ENCODE measurements at regions not wholly inside any gene's neighbourhood (a gene's known extent, or its start where the extent isn't known, plus 50 kb on each side); places are given as distances from the start of the nearest gene placed in this dataset.

DNA sequence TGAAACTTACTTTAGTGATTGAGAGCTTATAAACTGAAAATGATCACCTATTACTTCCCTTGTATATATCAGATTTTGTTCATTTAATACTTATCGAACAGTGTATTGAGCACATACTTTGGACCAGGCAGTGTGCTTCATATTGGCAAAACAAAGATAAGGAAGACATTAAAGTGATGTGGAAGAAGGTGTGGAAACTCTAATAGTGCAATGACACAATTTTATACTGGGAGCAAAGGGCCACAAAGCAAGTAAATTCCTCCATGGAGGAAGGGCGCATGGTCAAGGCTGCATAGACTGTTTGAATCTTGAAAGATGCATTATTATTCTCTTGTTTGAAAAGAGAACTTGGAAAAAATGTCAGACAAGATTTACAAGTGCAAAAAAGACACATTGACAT, 936.5 kb upstream of the DDX18 start:
- Mint-ChIP-seq H3K4me3 (no peak overlapping the region), H3K27ac (no peak overlapping the region), H3K27me3 (no peaks in the 10 kb centered on the region), H3K4me1 (ENCODE audit: low read depth) (no peaks in the 10 kb centered on the region), H3K36me3 (ENCODE audit: low read depth) (no peaks in the 10 kb centered on the region), H3K9me3 (peaks cover 5% of the 10 kb centered on the region)
- no peak for ATAC-seq
- CTCF ChIA-PET, result no interaction called here
- intact Hi-C loops (cut with micrococcal nuclease), result no loop called here
- TF ChIP-seq CTCF (IDR thresholded peaks at IDR 0.05), result no peak
- POLR2A ChIA-PET, result no interaction called here
- no peak for DNase-seq

GRCh38 chr2:116879650-116880160, 934.8 kb upstream of the DDX18 start:
- ATAC-seq (no peak), DNase-seq (no peak)
- H3K4me3 Mint-ChIP-seq, result no peak overlapping the region
- no peaks in the 10 kb centered on the region for H3K36me3 Mint-ChIP-seq (ENCODE audit: low read depth)
- H3K27me3 Mint-ChIP-seq, result no peaks in the 10 kb centered on the region
- H3K9me3 Mint-ChIP-seq, result peaks cover 2% of the 10 kb centered on the region
- no peaks in the 10 kb centered on the region for H3K4me1 Mint-ChIP-seq (ENCODE audit: low read depth)
- POLR2A ChIA-PET, result interaction anchor here (0.6 kb wide), 1 partner anchor 639 kb away, joined by 3 read pairs; no protein-coding TSS in a partner anchor
- TF ChIP-seq CTCF (IDR thresholded peaks at IDR 0.05), result no peak
- CTCF ChIA-PET, result no interaction called here
- H3K27ac Mint-ChIP-seq, result no peak overlapping the region
- intact Hi-C loops (cut with micrococcal nuclease), result no loop called here

DNA sequence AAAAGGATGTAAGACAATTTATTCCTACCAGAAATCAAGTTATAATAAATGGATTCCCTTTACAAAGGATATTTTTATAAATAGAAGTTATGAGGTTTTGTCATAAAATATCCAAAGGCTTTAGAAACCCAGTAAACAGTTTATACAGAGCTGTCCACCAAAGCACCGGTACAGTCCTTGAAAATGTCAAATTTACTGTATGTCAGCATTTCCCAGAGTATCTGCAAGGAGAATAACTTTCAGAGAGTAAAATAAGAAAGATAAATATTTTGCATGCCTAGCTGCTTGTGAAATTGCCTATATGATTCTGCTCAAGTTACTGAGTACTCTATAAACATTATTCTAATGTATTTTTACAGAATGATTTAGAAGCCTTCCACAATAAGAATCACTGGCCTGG, 923.3 kb upstream of the DDX18 start:
- CTCF ChIA-PET, result no interaction called here

GRCh38 chr2:116911540-116911939, 903.0 kb upstream of the DDX18 start:
- intact Hi-C loops (cut with micrococcal nuclease), result no loop called here
- DNase-seq, result no peak
- Mint-ChIP-seq H3K4me3 (no peak overlapping the region), H3K36me3 (ENCODE audit: low read depth) (no peaks in the 10 kb centered on the region), H3K9me3 (peaks cover 5% of the 10 kb centered on the region), H3K27me3 (no peaks in the 10 kb centered on the region), H3K4me1 (ENCODE audit: low read depth) (no peaks in the 10 kb centered on the region), H3K27ac (no peak overlapping the region)
- CTCF ChIA-PET, result no interaction called here
- ATAC-seq, result no peak
- TF ChIP-seq CTCF (IDR thresholded peaks at IDR 0.05), result no peak
- POLR2A ChIA-PET, result no interaction called here

More for the DNA sequence above, 923.3 kb upstream of the DDX18 start:
- DNase-seq (no peak), ATAC-seq (no peak)
- H3K4me1 Mint-ChIP-seq (ENCODE audit: low read depth), result no peaks in the 10 kb centered on the region
- H3K36me3 Mint-ChIP-seq (ENCODE audit: low read depth), result no peaks in the 10 kb centered on the region
- intact Hi-C loops (cut with micrococcal nuclease), result no loop called here
- POLR2A ChIA-PET, result no interaction called here
- no peak overlapping the region for H3K4me3 Mint-ChIP-seq
- H3K27ac Mint-ChIP-seq, result no peak overlapping the region
- no peaks in the 10 kb centered on the region for H3K27me3 Mint-ChIP-seq
- H3K9me3 Mint-ChIP-seq, result peaks cover 15% of the 10 kb centered on the region
- TF ChIP-seq CTCF (IDR thresholded peaks at IDR 0.05), result no peak

- CTCF ChIA-PET, result no interaction called here
- H3K4me1 Mint-ChIP-seq (ENCODE audit: low read depth), result no peaks in the 10 kb centered on the region
- H3K27ac Mint-ChIP-seq, result no peak overlapping the region
- TF ChIP-seq CTCF (IDR thresholded peaks at IDR 0.05), result no peak
- H3K9me3 Mint-ChIP-seq, result peaks cover 12% of the 10 kb centered on the region
- H3K27me3 Mint-ChIP-seq, result no peaks in the 10 kb centered on the region
- no peaks in the 10 kb centered on the region for H3K36me3 Mint-ChIP-seq (ENCODE audit: low read depth)
- POLR2A ChIA-PET, result no interaction called here
- intact Hi-C loops (cut with micrococcal nuclease), result no loop called here
- DNase-seq (no peak), ATAC-seq (no peak)
- no peak overlapping the region for H3K4me3 Mint-ChIP-seq
Measured at GRCh38 chr2:116915673-116916072, 898.8 kb upstream of the DDX18 start.
